ENCODE measurements at regions not wholly inside any gene's neighbourhood (a gene's known extent, or its start where the extent isn't known, plus 50 kb on each side); places are given as distances from the start of the nearest gene placed in this dataset.

DNA sequence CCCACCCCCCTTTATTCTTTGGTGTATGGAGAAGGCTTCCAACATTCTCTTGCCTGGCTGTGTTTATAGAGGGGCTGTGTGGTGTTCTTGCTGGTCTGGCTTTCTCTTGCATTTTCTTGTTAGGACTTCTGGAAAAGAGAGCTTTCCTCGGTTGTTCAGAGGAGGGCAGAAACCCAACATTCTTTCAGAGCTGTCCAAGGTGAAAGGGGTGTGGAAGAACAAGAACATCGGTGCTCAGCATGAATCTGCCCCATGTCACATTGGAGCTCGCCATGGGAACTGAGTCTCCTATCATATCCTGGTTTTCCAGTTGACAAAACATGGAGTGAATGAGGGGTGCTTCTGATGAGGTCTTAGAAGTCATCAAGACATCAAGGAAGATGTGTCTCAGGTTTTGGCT lies 281.8 kb downstream of the RNF144B start:
- intact Hi-C loops (cut with DNase I, micrococcal nuclease), result no loop called here
- H3K36me3 Mint-ChIP-seq (ENCODE audit: low read depth), result no peaks in the 10 kb centered on the region
- no peak for DNase-seq
- no peak overlapping the region for H3K4me3 Mint-ChIP-seq
- TF ChIP-seq, protein P1, sequence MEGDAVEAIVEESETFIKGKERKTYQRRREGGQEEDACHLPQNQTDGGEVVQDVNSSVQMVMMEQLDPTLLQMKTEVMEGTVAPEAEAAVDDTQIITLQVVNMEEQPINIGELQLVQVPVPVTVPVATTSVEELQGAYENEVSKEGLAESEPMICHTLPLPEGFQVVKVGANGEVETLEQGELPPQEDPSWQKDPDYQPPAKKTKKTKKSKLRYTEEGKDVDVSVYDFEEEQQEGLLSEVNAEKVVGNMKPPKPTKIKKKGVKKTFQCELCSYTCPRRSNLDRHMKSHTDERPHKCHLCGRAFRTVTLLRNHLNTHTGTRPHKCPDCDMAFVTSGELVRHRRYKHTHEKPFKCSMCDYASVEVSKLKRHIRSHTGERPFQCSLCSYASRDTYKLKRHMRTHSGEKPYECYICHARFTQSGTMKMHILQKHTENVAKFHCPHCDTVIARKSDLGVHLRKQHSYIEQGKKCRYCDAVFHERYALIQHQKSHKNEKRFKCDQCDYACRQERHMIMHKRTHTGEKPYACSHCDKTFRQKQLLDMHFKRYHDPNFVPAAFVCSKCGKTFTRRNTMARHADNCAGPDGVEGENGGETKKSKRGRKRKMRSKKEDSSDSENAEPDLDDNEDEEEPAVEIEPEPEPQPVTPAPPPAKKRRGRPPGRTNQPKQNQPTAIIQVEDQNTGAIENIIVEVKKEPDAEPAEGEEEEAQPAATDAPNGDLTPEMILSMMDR (IDR thresholded peaks at IDR 0.05), result no peak
- POLR2A ChIA-PET, result no interaction called here
- no peaks in the 10 kb centered on the region for H3K4me1 ChIP-seq (ENCODE audit: insufficient read depth, low read length)
- no peak overlapping the region for H3K4me3 ChIP-seq (ENCODE audit: low read length)
- H3K27me3 ChIP-seq (ENCODE audit: control insufficient read depth in 1 of 2, insufficient read depth in 2 of 2, low read length in 2 of 2), result no peaks in the 10 kb centered on the region
- no peaks in the 10 kb centered on the region for H3K9me3 ChIP-seq (ENCODE audit: control insufficient read depth in 1 of 2, insufficient read depth in 1 of 2, low read length in 2 of 2)
- no peaks in the 10 kb centered on the region for H3K9me3 Mint-ChIP-seq
- CTCF ChIA-PET, result no interaction called here
- no peaks in the 10 kb centered on the region for H3K4me1 Mint-ChIP-seq (ENCODE audit: low read depth)
- H3K36me3 ChIP-seq (ENCODE audit: insufficient read depth, low read length), result no peaks in the 10 kb centered on the region
- no peak for ATAC-seq (ENCODE audit: poor library complexity)
- peaks cover under 1% of the 10 kb centered on the region for H3K27me3 Mint-ChIP-seq
- H3K27ac Mint-ChIP-seq, result no peak overlapping the region
- H3K27ac ChIP-seq (ENCODE audit: low read depth in 1 of 2, low read length in 2 of 2), result no peak overlapping the region

DNA sequence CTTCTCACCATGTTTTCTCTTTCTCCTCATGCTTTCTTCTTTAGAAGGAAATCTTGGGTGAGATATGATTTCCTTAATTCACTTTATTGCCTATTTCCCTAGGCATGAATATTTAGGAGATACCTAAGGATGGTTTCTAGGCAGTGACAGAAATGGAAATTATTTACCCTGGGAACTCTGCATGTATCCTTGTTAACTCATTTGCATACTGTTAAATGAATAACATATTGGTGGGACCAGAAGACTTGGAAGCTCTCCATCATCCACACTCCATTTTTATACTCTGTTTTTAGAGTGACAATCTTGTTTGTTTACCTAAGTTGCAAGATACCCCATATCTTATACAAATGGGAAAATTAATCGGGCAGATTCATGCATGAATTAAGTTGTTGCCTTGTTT lies 285.7 kb downstream of the RNF144B start:
- no peaks in the 10 kb centered on the region for H3K36me3 ChIP-seq (ENCODE audit: insufficient read depth, low read length)
- POLR2A ChIA-PET, result no interaction called here
- intact Hi-C loops (cut with DNase I, micrococcal nuclease), result no loop called here

GRCh38 chr6:18674346-18674745 lies 287.2 kb downstream of the RNF144B start:
- H3K36me3 Mint-ChIP-seq (ENCODE audit: low read depth), result no peaks in the 10 kb centered on the region

More for the DNA sequence above, 285.7 kb downstream of the RNF144B start:
- ATAC-seq (ENCODE audit: poor library complexity) (no peak), DNase-seq (no peak)
- TF ChIP-seq, protein P1 (IDR thresholded peaks at IDR 0.05), result no peak
- CTCF ChIA-PET, result no interaction called here
- Histone ChIP-seq H3K27me3 (ENCODE audit: control insufficient read depth in 1 of 2, insufficient read depth in 2 of 2, low read length in 2 of 2) (no peaks in the 10 kb centered on the region), H3K9me3 (ENCODE audit: control insufficient read depth in 1 of 2, insufficient read depth in 1 of 2, low read length in 2 of 2) (no peaks in the 10 kb centered on the region), H3K27ac (ENCODE audit: low read depth in 1 of 2, low read length in 2 of 2) (no peak overlapping the region), H3K4me3 (ENCODE audit: low read length) (no peak overlapping the region), H3K4me1 (ENCODE audit: insufficient read depth, low read length) (no peaks in the 10 kb centered on the region)
- Mint-ChIP-seq H3K9me3 (no peaks in the 10 kb centered on the region), H3K27ac (no peak overlapping the region), H3K36me3 (ENCODE audit: low read depth) (no peaks in the 10 kb centered on the region), H3K4me3 (no peak overlapping the region), H3K4me1 (ENCODE audit: low read depth) (no peaks in the 10 kb centered on the region), H3K27me3 (peaks cover 5% of the 10 kb centered on the region)

More at GRCh38 chr6:18674346-18674745, 287.2 kb downstream of the RNF144B start:
- intact Hi-C loops (cut with DNase I, micrococcal nuclease), result no loop called here
- Histone ChIP-seq H3K4me1 (ENCODE audit: insufficient read depth, low read length) (no peaks in the 10 kb centered on the region), H3K27ac (ENCODE audit: low read depth in 1 of 2, low read length in 2 of 2) (no peak overlapping the region), H3K4me3 (ENCODE audit: low read length) (no peak overlapping the region), H3K27me3 (ENCODE audit: control insufficient read depth in 1 of 2, insufficient read depth in 2 of 2, low read length in 2 of 2) (no peaks in the 10 kb centered on the region), H3K9me3 (ENCODE audit: control insufficient read depth in 1 of 2, insufficient read depth in 1 of 2, low read length in 2 of 2) (no peaks in the 10 kb centered on the region), H3K36me3 (ENCODE audit: insufficient read depth, low read length) (no peaks in the 10 kb centered on the region)
- ATAC-seq (ENCODE audit: poor library complexity) (no peak), DNase-seq (no peak)
- Mint-ChIP-seq H3K4me3 (no peak overlapping the region), H3K27me3 (peaks cover 5% of the 10 kb centered on the region), H3K9me3 (peaks cover 4% of the 10 kb centered on the region), H3K27ac (no peak overlapping the region), H3K4me1 (ENCODE audit: low read depth) (no peaks in the 10 kb centered on the region)
- ChIA-PET POLR2A (no interaction called here), CTCF (no interaction called here)
- TF ChIP-seq, protein P1 (IDR thresholded peaks at IDR 0.05), result no peak

Measured in CD4-positive, alpha-beta T cell (primary cell).